HG03521 (cell line): ENCODE measurements at regions not wholly inside any gene's neighbourhood (a gene's known extent, or its start where the extent isn't known, plus 50 kb on each side); places are given as distances from the start of the nearest gene placed in this dataset.

Experiments used
- ATAC-seq: cut with Tn5 transposase; IDR thresholded peaks from one replicate; pipeline ENCODE4 v1.9.1; 2021; ENCODE audit warnings: mild to moderate bottlenecking, moderate library complexity; ENCODE audit not compliant: unreplicated experiment

GRCh38 chr2:18467749-18468360, 92.6 kb downstream of the RDH14 start:
- ATAC-seq: no peak

- no peak for ATAC-seq
Observed at GRCh38 chr2:18465979-18466378, 94.5 kb downstream of the RDH14 start.

- no peak for ATAC-seq
Observed at GRCh38 chr2:18464913-18465312, 95.5 kb downstream of the RDH14 start.

- no peak for ATAC-seq
Observed at GRCh38 chr2:18456026-18456425, 104.4 kb downstream of the RDH14 start.

- ATAC-seq: no peak
Observed at GRCh38 chr2:18455236-18455862, 105.1 kb downstream of the RDH14 start.

- no peak for ATAC-seq
Observed at GRCh38 chr2:18454692-18455235, 105.7 kb downstream of the RDH14 start.

GRCh38 chr2:18446715-18447114, 113.7 kb downstream of the RDH14 start:
- no peak for ATAC-seq

GRCh38 chr2:18445433-18446320, 114.8 kb downstream of the RDH14 start:
- ATAC-seq: no peak

- ATAC-seq: no peak
Observed at GRCh38 chr2:18444806-18445205, 115.6 kb downstream of the RDH14 start.

GRCh38 chr2:18441583-18441982, 118.9 kb downstream of the RDH14 start:
- ATAC-seq: no peak

- ATAC-seq: no peak
Observed at GRCh38 chr2:18440777-18441176, 119.7 kb downstream of the RDH14 start.

- no peak for ATAC-seq
Observed at GRCh38 chr2:18440141-18440661, 120.3 kb downstream of the RDH14 start.

GRCh38 chr2:18439716-18440115, 120.7 kb downstream of the RDH14 start:
- ATAC-seq: no peak

GRCh38 chr2:18437909-18438308, 122.5 kb downstream of the RDH14 start:
- no peak for ATAC-seq

- ATAC-seq: no peak
Observed at GRCh38 chr2:18436503-18437005, 123.9 kb downstream of the RDH14 start.

- ATAC-seq: no peak
Observed at GRCh38 chr2:18435426-18436037, 124.9 kb downstream of the RDH14 start.

GRCh38 chr2:18433872-18434271, 126.6 kb downstream of the RDH14 start:
- no peak for ATAC-seq

GRCh38 chr2:18432999-18433398, 127.5 kb downstream of the RDH14 start:
- no peak for ATAC-seq

- no peak for ATAC-seq
Observed at GRCh38 chr2:18430996-18431748, 129.3 kb downstream of the RDH14 start.

- no peak for ATAC-seq
Observed at GRCh38 chr2:18428516-18428915, 131.9 kb downstream of the RDH14 start.
